K562 (cell line): ENCODE measurements at regions not wholly inside any gene's neighbourhood (a gene's known extent, or its start where the extent isn't known, plus 50 kb on each side); places are given as distances from the start of the nearest gene placed in this dataset.

Experiments used
- ARID4B ChIP-seq: sonication (generic); formaldehyde crosslinking; IDR thresholded peaks from 2 replicates; pipeline ENCODE4 v1.8.0; 2022; ENCODE audit warnings: mild to moderate bottlenecking, missing genetic modification reagents
- CXXC5 ChIP-seq: fragments of 250-450 bp; sonication (Bioruptor Pico); IDR thresholded peaks from 2 replicates; pipeline ENCODE4 v1.8.0; 2022; ENCODE audit warnings: inconsistent platforms, mild to moderate bottlenecking, moderate library complexity
- E2F3 ChIP-seq: fragments of 250-450 bp; sonication (Bioruptor Pico); IDR thresholded peaks from 2 replicates; pipeline ENCODE4 v1.4.0; 2020; ENCODE audit warnings: mild to moderate bottlenecking
- HNRNPLL ChIP-seq: fragments of 200-400 bp; formaldehyde crosslinking; IDR thresholded peaks from 2 replicates; pipeline ENCODE4 v1.6.1; 2017; ENCODE audit warnings: low read length, low read depth, mild to moderate bottlenecking; ENCODE audit not compliant: poor library complexity, severe bottlenecking
- KAT8 ChIP-seq: fragments of 450-650 bp; IDR thresholded peaks from 2 replicates; pipeline ENCODE4 v1.6.1; 2016; ENCODE audit warnings: low read depth, mild to moderate bottlenecking
- MYC ChIP-seq, 2 experiments: fragments of 250-450 bp in 1 of 2; sonication (Bioruptor Pico) in 1 of 2; IDR thresholded peaks; 2 replicates each; pipeline versions ENCODE4 v1.5.1 to v1.6.1; 2012 to 2021; ENCODE audit warnings: low read depth in 2 of 2, borderline replicate concordance in 1 of 2, improper control_type of control experiment in 1 of 2, low read length in 1 of 2, mild to moderate bottlenecking in 1 of 2, moderate library complexity in 1 of 2
- NCOR1 ChIP-seq: fragments of 450-650 bp; IDR thresholded peaks from 2 replicates; pipeline ENCODE4 v1.6.1; 2016; ENCODE audit warnings: mild to moderate bottlenecking, moderate library complexity
- NRF1 ChIP-seq, 2 experiments: fragments of 450-650 bp; IDR thresholded peaks in 1 of 2; conservative IDR thresholded peaks in 1 of 2; 2 replicates each; pipeline ENCODE4 v1.6.1; 2014; ENCODE audit warnings: mild to moderate bottlenecking in 2 of 2
- ZBTB26 ChIP-seq: fragments of 450-650 bp; formaldehyde crosslinking; IDR thresholded peaks from 2 replicates; pipeline ENCODE4 v1.4.0; 2022; ENCODE audit warnings: missing genetic modification characterization
- ZNF197 ChIP-seq: fragments of 200-800 bp; sonication (Bioruptor generic); IDR thresholded peaks from 2 replicates; pipeline ENCODE4 v1.6.1; 2016; ENCODE audit warnings: low read depth, missing genetic modification characterization, missing compliant biosample characterization

- TF ChIP-seq HNRNPLL = no peak
- no peak for TF ChIP-seq ARID4B (CRISPR knock-in tag)
- no peak for TF ChIP-seq E2F3 (CRISPR knock-in tag)
- TF ChIP-seq NCOR1 = no peak
- no peak for TF ChIP-seq KAT8
- TF ChIP-seq NRF1 (conservative IDR thresholded peaks at IDR 0.05 in 1 of 2, IDR thresholded peaks at IDR 0.05 in 1 of 2) = no peak
- no peak for TF ChIP-seq ZNF197 (CRISPR knock-in tag)
- no peak for TF ChIP-seq CXXC5 (CRISPR knock-in tag)
- TF ChIP-seq MYC (IDR thresholded peaks at IDR 0.05; ENCODE audit: low read depth, low read length) = no peak
- TF ChIP-seq MYC (CRISPR knock-in tag; IDR thresholded peaks at IDR 0.05; ENCODE audit: borderline replicate concordance, low read depth) = no peak
- TF ChIP-seq ZBTB26 (CRISPR knock-in tag) = no peak
- TF ChIP-seq, all 486 proteins: peak for 0
Measured at GRCh38 chr9:34884747-34885189, 73.3 kb upstream of the PHF24 start (continued).
